ENCODE measurements at regions not wholly inside any gene's neighbourhood (a gene's known extent, or its start where the extent isn't known, plus 50 kb on each side); places are given as distances from the start of the nearest gene placed in this dataset.

DNA sequence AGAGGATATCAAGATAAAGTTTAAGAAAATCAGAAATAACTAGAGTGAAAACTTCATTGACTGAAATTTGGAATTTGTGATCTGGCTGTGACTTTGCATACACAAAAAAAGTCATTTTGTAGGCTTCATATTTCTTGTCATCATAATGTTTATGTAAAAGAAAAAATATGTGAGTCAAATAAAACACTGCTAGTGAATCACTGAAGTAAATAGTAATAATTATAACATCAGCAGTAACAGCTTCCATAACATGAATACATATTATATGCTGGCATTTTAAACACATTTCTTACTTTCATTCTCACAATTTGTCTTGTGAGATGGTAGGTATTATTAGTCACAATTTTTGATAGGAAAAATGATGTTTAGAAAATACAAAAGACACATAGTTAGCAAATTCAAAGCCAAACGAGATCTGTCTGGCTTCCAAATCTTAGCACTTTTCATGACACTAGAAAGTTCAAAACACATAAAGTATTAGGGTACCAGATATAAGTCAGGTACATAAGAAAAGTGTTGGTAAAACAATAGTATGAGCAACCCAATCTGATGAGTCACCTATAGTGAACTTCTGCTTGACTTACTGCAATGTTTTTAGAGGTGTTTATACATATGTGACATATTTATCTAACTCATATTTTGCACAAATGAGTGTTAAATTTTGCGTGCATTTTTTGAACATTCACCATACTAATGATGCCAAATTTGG is 241.0 kb upstream of the SNX7 start:
- no peak for DNase-seq

DNA sequence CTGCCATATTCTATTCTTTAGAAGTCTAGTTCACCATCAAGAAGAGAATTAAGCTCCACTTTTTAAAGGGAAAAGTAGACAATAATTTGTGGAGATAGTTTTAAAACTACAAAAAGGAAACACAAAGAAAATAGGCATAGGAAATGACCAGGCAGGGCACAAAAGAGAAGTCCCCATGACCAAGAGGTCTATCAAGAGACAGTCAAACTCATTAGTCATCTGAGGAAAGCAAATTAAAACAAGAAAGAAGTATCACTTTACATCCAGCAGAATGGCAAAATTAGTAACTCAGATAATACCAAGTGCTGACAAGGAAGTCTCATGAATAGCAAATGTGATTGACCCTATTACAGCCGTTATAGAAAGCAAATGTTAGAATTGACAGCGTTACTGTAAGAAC is 243.7 kb upstream of the SNX7 start:
- DNase-seq, result no peak

- no peak for DNase-seq
Observed at GRCh38 chr1:98410082-98410481, 251.4 kb upstream of the SNX7 start.

DNA sequence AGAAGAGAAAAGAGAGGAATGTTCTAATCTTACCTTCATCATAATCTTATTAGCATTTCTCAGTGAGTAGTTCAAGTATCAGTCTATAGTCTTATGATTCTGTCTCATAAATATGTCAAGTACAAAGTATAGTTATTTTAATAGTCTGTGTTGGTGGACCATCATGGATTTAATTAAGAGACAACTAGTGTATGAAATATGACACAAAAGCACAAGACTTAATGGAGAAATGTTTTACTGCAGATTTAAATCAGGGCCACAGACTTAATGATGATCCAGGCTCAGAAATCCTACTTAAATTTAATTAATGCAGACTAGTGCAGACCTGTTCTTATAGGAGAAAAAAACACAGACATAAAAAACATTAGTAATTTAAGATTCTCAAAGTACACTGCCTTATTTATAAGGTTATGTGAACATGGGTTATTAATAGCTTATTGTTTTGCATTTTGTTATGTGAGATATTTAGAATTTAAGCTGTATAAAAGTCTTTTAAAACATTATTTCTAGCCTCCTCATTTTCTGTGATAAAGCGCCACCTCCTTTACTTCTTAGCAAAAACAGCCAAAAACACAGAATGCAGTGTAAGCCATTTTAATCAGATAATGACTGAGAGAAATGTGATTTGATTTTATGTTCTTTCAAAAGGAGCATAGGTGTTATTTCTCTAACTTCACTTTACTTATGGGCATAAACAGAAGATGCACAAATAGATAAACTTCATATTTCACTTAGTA is 255.0 kb upstream of the SNX7 start:
- no peak for DNase-seq

- DNase-seq, result no peak
Observed at GRCh38 chr1:98405581-98406074, 255.9 kb upstream of the SNX7 start.

- DNase-seq, result no peak
Observed at GRCh38 chr1:98404866-98405265, 256.7 kb upstream of the SNX7 start.

- no peak for DNase-seq
Observed at GRCh38 chr1:98403963-98404480, 257.5 kb upstream of the SNX7 start.

GRCh38 chr1:98402860-98403259 is 258.7 kb upstream of the SNX7 start:
- no peak for DNase-seq

- DNase-seq, result no peak
Observed at GRCh38 chr1:98400446-98400845, 261.1 kb upstream of the SNX7 start.

DNA sequence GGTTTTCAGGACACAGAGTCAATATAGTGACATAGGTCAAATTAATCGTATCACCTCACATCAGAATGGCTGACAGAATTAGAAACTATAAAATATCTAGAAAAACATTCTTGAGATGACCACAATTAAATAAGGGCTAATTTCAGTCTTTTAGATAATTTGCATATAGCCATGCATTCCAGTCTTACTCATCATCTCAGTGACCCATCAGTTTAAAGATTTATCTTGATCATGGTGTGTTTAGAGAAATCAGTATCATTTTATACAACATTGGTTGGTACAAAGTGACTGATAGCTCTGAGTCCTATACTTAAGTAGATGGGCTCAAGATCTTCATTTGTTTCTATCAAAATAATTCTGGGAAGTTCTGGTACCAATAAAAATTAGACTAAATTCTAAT is 262.3 kb upstream of the SNX7 start:
- DNase-seq, result no peak

DNA sequence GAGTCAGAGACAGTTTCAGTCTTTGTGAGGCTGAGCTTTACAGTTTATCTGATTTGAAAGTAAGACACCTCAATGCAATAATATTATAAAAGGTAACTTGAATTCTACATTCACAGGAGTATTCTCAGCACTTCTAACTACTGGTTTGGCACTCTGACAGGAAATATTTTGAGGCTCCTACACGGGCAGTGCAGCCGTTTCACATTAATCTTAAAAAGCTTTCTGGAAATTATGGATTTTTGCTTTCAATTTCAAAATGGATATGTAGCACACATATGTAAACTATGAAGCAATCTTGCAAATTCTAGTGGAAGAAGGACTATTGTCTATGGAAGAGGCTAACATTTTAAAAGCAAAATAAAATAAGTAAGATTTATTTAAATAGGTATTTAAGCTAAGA is 262.9 kb upstream of the SNX7 start:
- DNase-seq, result no peak

DNA sequence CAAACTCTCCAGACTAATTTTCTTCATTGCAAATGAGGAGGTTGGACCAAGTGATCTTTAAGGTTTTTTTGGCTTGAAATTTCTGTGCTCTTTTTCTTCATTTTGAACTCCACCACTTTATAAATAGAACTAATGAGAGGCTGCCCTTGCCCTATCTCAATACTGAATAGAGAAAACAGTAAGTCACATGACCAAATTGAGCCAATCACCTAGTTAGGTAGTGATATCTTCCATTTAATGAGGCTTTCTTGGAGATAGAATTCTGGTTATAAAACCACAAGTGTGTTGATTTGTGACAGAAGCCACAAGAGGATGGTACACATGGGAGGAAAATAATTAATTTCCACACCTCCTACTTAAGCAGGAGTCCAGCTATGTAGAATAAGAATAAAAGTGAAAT is 263.4 kb upstream of the SNX7 start:
- DNase-seq, result no peak

DNA sequence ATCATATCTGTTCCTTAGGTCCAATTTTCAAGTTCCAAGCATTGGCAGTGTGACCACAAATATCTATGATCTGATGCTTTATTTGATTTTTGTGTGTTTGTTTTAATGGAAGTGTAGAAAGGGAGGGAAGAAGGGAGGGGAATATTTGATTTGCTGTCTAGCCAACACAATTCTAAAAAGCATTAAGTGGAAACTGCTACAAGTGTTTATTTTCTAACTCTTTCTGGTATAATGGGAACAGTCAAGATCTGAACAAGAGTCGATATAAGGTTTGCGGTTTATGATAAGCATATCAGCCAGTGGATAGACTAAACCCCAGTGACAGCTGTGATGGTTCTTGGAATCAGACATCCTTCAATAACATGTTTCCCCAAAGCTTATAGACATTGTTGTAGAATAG is 267.8 kb upstream of the SNX7 start:
- DNase-seq, result no peak

GRCh38 chr1:98391175-98391574 is 270.3 kb upstream of the SNX7 start:
- DNase-seq, result no peak

DNA sequence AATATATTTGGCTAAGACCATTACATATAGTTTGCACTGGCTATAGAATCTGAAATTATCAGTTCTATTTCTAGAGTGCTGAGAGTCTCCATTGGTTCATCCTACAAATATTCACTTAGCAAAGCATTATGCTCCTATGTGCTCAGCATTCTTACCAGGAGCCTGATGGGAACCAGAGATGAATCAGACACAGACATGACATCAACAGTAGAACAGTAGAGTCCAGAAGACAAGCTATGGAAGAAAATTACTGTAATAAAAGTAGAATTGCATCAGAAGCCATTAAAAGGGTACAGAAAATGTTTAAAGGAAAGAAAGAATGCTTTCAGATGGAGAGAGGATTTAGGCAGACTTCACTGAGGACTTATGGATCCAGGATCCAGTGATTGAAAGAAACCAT is 271.7 kb upstream of the SNX7 start:
- DNase-seq, result no peak

GRCh38 chr1:98388441-98388840 is 273.1 kb upstream of the SNX7 start:
- no peak for DNase-seq

GRCh38 chr1:98387701-98388100 is 273.8 kb upstream of the SNX7 start:
- no peak for DNase-seq

DNA sequence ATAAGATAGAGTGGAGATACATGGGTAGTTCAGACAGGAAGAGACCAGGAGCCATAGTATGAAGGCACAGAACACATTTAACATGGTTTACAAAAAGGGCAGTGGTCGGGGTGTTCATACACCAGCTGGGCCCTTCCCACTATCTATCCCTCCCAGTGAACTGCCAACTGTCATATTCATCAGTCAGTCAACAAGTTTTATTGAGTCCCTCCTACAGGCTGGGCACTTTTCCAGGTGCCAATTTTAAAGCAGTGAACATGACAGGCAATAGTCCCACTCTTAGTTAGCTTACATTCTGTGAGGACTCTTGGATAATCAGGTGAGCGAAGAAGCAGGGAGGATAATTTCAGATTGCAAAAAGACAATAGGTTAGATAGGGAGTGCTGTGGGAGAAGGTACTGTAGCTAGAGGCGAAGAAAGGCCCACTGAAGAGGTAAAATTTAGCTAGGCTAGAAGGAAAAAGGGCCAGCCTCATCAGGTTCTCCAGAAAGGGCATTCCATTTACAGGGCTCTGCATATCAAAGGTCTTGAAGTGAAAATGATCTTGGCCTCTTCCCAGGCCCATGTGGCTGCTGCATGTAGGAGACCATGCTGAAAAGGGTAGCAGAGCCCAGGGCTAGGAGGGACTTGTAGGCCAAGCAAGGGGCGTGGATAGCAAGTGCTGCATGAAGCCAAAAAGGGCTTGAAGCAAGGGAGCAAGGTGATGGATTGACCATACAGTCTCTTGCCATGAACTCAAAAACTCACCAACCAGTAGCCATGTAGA is 274.7 kb upstream of the SNX7 start:
- DNase-seq, result no peak

- no peak for DNase-seq
Observed at GRCh38 chr1:98385652-98386051, 275.9 kb upstream of the SNX7 start.

GRCh38 chr1:98384461-98385141 is 276.9 kb upstream of the SNX7 start:
- no peak for DNase-seq

GRCh38 chr1:98382986-98383740 is 278.4 kb upstream of the SNX7 start:
- no peak for DNase-seq

DNA sequence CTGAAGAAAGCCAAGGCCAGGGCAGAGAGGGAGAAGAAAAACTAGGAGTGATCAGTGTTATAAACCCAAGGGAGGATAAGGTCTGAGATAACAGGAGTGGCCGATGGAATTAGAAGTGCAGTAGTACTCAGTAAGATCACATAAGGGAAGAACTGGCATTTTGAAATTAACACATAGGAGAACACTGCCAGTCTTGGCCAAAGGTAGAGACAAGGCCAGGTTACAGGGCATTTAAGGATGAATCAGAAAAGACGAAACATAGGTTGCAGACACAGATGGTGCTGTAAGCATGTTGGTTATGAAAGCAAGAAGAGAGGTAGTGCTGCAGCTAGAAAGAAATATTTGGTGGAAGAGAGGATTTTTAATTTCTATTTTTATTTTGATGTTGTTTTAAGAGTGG is 278.9 kb upstream of the SNX7 start:
- no peak for DNase-seq

Data from NCI-H1048 (cell line).